ENCODE measurements at regions not wholly inside any gene's neighbourhood (a gene's known extent, or its start where the extent isn't known, plus 50 kb on each side); places are given as distances from the start of the nearest gene placed in this dataset.

- Histone ChIP-seq H2AFZ (ENCODE audit: low read length, unreplicated experiment) (no peak overlapping the region), H3K79me2 (ENCODE audit: control insufficient read depth, insufficient read depth, low read length, unreplicated experiment) (no peaks in the 10 kb centered on the region), H3K27ac (ENCODE audit: low read depth, low read length) (no peak overlapping the region), H3K4me1 (ENCODE audit: control insufficient read depth, insufficient read depth, low read length, unreplicated experiment) (no peaks in the 10 kb centered on the region), H3K4me3 (ENCODE audit: low read depth, low read length) (no peak overlapping the region), H3K36me3 (ENCODE audit: insufficient read depth, low read length) (no peaks in the 10 kb centered on the region), H3K27me3 (ENCODE audit: insufficient read depth, low read length) (no peaks in the 10 kb centered on the region)
Observed at GRCh38 chr13:74406420-74406819, 272.2 kb upstream of the KLF12 start.

DNA sequence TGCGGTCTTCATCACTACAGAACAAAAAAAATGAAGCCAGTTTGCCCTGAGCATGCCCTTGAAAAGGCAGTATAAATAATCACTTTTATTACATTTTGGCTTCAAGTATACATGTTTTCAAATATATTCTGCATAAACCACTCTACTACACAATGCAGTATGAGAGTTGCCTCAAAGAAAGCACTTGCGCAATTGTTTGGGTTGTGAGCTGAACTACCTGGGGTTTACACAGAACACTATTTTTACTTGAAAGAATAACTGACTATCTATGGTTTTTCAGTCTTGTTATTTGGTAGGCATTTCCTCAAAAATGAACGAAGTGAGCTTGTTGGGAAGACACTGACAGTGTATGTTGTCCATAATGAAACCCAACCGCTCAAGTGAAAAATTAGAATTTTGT lies 264.4 kb upstream of the KLF12 start:
- Histone ChIP-seq H3K27me3 (ENCODE audit: insufficient read depth, low read length) (no peaks in the 10 kb centered on the region), H3K4me3 (ENCODE audit: low read depth, low read length) (no peak overlapping the region), H3K36me3 (ENCODE audit: insufficient read depth, low read length) (no peaks in the 10 kb centered on the region), H3K79me2 (ENCODE audit: control insufficient read depth, insufficient read depth, low read length, unreplicated experiment) (no peaks in the 10 kb centered on the region), H3K4me1 (ENCODE audit: control insufficient read depth, insufficient read depth, low read length, unreplicated experiment) (no peaks in the 10 kb centered on the region), H3K27ac (ENCODE audit: low read depth, low read length) (no peak overlapping the region), H2AFZ (ENCODE audit: low read length, unreplicated experiment) (no peak overlapping the region)

DNA sequence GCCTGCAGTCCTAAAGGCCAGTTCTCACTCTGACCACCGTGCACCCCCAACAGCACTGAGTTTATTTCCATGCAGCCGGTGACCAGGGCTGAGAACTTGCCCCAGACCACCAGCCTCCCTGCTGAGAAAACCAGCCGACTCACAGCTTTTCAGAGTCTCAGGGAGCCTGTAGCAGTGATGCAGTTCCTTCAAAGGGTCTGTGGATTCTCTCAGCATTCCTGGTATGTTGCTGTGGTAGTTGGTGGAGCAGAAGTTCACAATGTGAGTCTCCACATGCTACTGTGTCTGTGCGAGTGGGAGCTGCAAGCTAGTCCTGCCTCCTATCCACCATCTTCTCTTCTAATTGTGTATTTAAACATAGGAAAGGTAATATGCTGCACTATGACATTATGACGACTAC lies 254.9 kb upstream of the KLF12 start:
- H3K27me3 ChIP-seq (ENCODE audit: insufficient read depth, low read length), result no peaks in the 10 kb centered on the region

DNA sequence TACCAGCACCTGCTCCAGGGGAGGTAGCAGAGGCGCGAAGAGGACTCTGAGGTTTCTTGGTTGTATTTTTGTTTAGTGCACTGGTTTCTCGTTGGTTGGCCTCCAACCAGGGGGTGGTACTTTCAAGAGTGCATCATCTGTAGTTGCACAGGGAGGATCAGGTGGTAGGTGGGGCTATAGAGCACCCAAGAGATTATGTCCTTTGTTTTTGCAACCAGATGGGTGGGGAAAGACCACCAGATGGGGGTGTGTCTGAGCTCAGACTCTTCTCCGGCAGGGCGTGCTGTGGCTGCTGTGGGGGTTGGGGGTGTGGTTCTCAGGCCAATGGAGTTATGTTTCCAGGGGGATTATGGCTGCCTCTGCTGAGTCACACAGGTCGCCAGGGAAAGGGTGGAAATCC lies 254.4 kb upstream of the KLF12 start:
- no peaks in the 10 kb centered on the region for H3K79me2 ChIP-seq (ENCODE audit: control insufficient read depth, insufficient read depth, low read length, unreplicated experiment)
- H3K27me3 ChIP-seq (ENCODE audit: insufficient read depth, low read length), result no peaks in the 10 kb centered on the region
- H3K27ac ChIP-seq (ENCODE audit: low read depth, low read length), result no peak overlapping the region
- no peak overlapping the region for H3K4me3 ChIP-seq (ENCODE audit: low read depth, low read length)
- H2AFZ ChIP-seq (ENCODE audit: low read length, unreplicated experiment), result no peak overlapping the region
- no peaks in the 10 kb centered on the region for H3K4me1 ChIP-seq (ENCODE audit: control insufficient read depth, insufficient read depth, low read length, unreplicated experiment)
- H3K36me3 ChIP-seq (ENCODE audit: insufficient read depth, low read length), result no peaks in the 10 kb centered on the region

More for the DNA sequence above, 254.9 kb upstream of the KLF12 start:
- Histone ChIP-seq H3K79me2 (ENCODE audit: control insufficient read depth, insufficient read depth, low read length, unreplicated experiment) (no peaks in the 10 kb centered on the region), H3K4me3 (ENCODE audit: low read depth, low read length) (no peak overlapping the region), H3K4me1 (ENCODE audit: control insufficient read depth, insufficient read depth, low read length, unreplicated experiment) (no peaks in the 10 kb centered on the region), H3K36me3 (ENCODE audit: insufficient read depth, low read length) (no peaks in the 10 kb centered on the region), H2AFZ (ENCODE audit: low read length, unreplicated experiment) (no peak overlapping the region), H3K27ac (ENCODE audit: low read depth, low read length) (no peak overlapping the region)

- Histone ChIP-seq H3K4me3 (ENCODE audit: low read depth, low read length) (no peak overlapping the region), H3K36me3 (ENCODE audit: insufficient read depth, low read length) (no peaks in the 10 kb centered on the region), H3K79me2 (ENCODE audit: control insufficient read depth, insufficient read depth, low read length, unreplicated experiment) (no peaks in the 10 kb centered on the region), H2AFZ (ENCODE audit: low read length, unreplicated experiment) (no peak overlapping the region), H3K27ac (ENCODE audit: low read depth, low read length) (no peak overlapping the region), H3K4me1 (ENCODE audit: control insufficient read depth, insufficient read depth, low read length, unreplicated experiment) (no peaks in the 10 kb centered on the region), H3K27me3 (ENCODE audit: insufficient read depth, low read length) (no peaks in the 10 kb centered on the region)
Observed at GRCh38 chr13:74372511-74372910, 238.3 kb upstream of the KLF12 start.

GRCh38 chr13:74367193-74367592 lies 233.0 kb upstream of the KLF12 start:
- Histone ChIP-seq H3K27me3 (ENCODE audit: insufficient read depth, low read length) (no peaks in the 10 kb centered on the region), H3K79me2 (ENCODE audit: control insufficient read depth, insufficient read depth, low read length, unreplicated experiment) (no peaks in the 10 kb centered on the region), H3K36me3 (ENCODE audit: insufficient read depth, low read length) (no peaks in the 10 kb centered on the region), H3K27ac (ENCODE audit: low read depth, low read length) (no peak overlapping the region), H2AFZ (ENCODE audit: low read length, unreplicated experiment) (no peak overlapping the region), H3K4me1 (ENCODE audit: control insufficient read depth, insufficient read depth, low read length, unreplicated experiment) (no peaks in the 10 kb centered on the region), H3K4me3 (ENCODE audit: low read depth, low read length) (no peak overlapping the region)

DNA sequence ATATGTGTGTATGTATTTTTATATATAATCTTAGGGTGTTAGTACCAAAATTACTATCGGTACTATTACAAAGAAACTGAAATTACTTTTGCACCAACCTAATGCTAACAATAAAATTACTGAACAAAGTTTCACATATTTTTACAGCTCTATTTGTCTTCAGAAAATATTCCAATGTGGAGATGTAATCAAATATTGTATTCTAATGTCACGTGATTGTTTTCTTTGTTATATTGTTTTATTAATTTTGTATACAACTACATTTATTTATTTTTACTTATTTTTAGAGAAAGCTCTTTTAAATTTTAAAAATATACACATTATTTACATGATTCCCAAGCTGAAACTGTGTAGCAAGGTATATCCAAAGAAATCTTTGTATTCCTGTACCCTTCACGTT lies 227.1 kb upstream of the KLF12 start:
- no peak overlapping the region for H3K27ac ChIP-seq (ENCODE audit: low read depth, low read length)
- no peaks in the 10 kb centered on the region for H3K27me3 ChIP-seq (ENCODE audit: insufficient read depth, low read length)
- no peaks in the 10 kb centered on the region for H3K36me3 ChIP-seq (ENCODE audit: insufficient read depth, low read length)
- H2AFZ ChIP-seq (ENCODE audit: low read length, unreplicated experiment), result no peak overlapping the region
- H3K4me3 ChIP-seq (ENCODE audit: low read depth, low read length), result no peak overlapping the region
- H3K79me2 ChIP-seq (ENCODE audit: control insufficient read depth, insufficient read depth, low read length, unreplicated experiment), result no peaks in the 10 kb centered on the region
- no peaks in the 10 kb centered on the region for H3K4me1 ChIP-seq (ENCODE audit: control insufficient read depth, insufficient read depth, low read length, unreplicated experiment)

- no peaks in the 10 kb centered on the region for H3K36me3 ChIP-seq (ENCODE audit: insufficient read depth, low read length)
- no peaks in the 10 kb centered on the region for H3K4me1 ChIP-seq (ENCODE audit: control insufficient read depth, insufficient read depth, low read length, unreplicated experiment)
- H3K27ac ChIP-seq (ENCODE audit: low read depth, low read length), result no peak overlapping the region
Observed at GRCh38 chr13:74346960-74347359, 212.8 kb upstream of the KLF12 start.

GRCh38 chr13:74338341-74338740 lies 204.1 kb upstream of the KLF12 start:
- Histone ChIP-seq H3K27me3 (ENCODE audit: insufficient read depth, low read length) (no peaks in the 10 kb centered on the region), H2AFZ (ENCODE audit: low read length, unreplicated experiment) (no peak overlapping the region), H3K4me1 (ENCODE audit: control insufficient read depth, insufficient read depth, low read length, unreplicated experiment) (no peaks in the 10 kb centered on the region), H3K36me3 (ENCODE audit: insufficient read depth, low read length) (no peaks in the 10 kb centered on the region), H3K4me3 (ENCODE audit: low read depth, low read length) (no peak overlapping the region), H3K79me2 (ENCODE audit: control insufficient read depth, insufficient read depth, low read length, unreplicated experiment) (no peaks in the 10 kb centered on the region), H3K27ac (ENCODE audit: low read depth, low read length) (no peak overlapping the region)

More at GRCh38 chr13:74346960-74347359, 212.8 kb upstream of the KLF12 start:
- no peak overlapping the region for H3K4me3 ChIP-seq (ENCODE audit: low read depth, low read length)
- H3K27me3 ChIP-seq (ENCODE audit: insufficient read depth, low read length), result no peaks in the 10 kb centered on the region
- H2AFZ ChIP-seq (ENCODE audit: low read length, unreplicated experiment), result no peak overlapping the region
- H3K79me2 ChIP-seq (ENCODE audit: control insufficient read depth, insufficient read depth, low read length, unreplicated experiment), result no peaks in the 10 kb centered on the region

GRCh38 chr13:74336546-74336945 lies 202.3 kb upstream of the KLF12 start:
- Histone ChIP-seq H2AFZ (ENCODE audit: low read length, unreplicated experiment) (no peak overlapping the region), H3K36me3 (ENCODE audit: insufficient read depth, low read length) (no peaks in the 10 kb centered on the region), H3K27ac (ENCODE audit: low read depth, low read length) (no peak overlapping the region), H3K27me3 (ENCODE audit: insufficient read depth, low read length) (no peaks in the 10 kb centered on the region), H3K4me1 (ENCODE audit: control insufficient read depth, insufficient read depth, low read length, unreplicated experiment) (no peaks in the 10 kb centered on the region), H3K79me2 (ENCODE audit: control insufficient read depth, insufficient read depth, low read length, unreplicated experiment) (no peaks in the 10 kb centered on the region), H3K4me3 (ENCODE audit: low read depth, low read length) (no peak overlapping the region)

DNA sequence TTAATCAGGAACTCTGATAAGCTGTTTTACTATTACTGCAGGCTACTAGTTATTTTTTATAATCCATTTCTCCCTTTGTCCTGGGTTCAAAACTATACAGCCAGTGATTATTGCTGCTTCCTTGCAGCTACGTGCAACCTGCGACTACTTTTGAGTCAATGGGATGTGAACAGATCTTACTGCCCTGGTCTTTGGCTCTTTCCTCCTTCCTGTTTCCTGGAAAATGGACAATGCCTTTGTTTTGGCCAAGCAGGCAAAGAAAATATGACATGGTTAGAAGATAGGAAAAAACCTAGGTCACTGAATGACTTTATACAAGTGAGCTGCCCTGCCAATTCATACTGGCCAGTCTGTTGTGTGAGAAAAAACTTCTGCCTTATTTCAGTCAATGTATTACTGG lies 201.2 kb upstream of the KLF12 start:
- Histone ChIP-seq H3K27ac (ENCODE audit: low read depth, low read length) (no peak overlapping the region), H3K4me1 (ENCODE audit: control insufficient read depth, insufficient read depth, low read length, unreplicated experiment) (no peaks in the 10 kb centered on the region), H3K27me3 (ENCODE audit: insufficient read depth, low read length) (no peaks in the 10 kb centered on the region), H2AFZ (ENCODE audit: low read length, unreplicated experiment) (no peak overlapping the region), H3K79me2 (ENCODE audit: control insufficient read depth, insufficient read depth, low read length, unreplicated experiment) (no peaks in the 10 kb centered on the region), H3K36me3 (ENCODE audit: insufficient read depth, low read length) (no peaks in the 10 kb centered on the region), H3K4me3 (ENCODE audit: low read depth, low read length) (no peak overlapping the region)

All from ACC112 (cell line).